ENCODE measurements at regions not wholly inside any gene's neighbourhood (a gene's known extent, or its start where the extent isn't known, plus 50 kb on each side); places are given as distances from the start of the nearest gene placed in this dataset.
A peak's percentile ranks its signal among the peaks of the same experiment; 100 is the strongest.

DNA sequence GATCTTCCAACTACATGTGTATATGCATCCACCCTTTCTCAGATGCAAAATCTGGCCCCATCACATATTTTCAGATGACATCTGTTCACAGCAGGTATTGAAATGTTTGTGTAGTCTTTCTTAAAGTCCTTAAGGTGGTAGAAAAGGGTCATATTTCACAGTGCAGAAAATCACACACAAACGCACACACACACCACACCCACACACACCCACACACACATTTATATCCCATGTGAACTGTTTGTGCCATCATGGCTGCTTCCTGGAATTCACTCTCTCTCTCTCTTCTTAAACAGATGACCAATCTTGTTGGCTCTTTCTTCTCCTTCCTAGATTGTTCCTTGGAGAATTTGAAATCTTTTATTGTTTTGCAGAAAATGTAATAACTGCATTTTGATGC is 663.0 kb upstream of the GRM3 start:
- WGBS, 2 donors: 58 to 61% methylated on average over 1 of the region's 1 CpG
- TF ChIP-seq CTCF (IDR thresholded peaks at IDR 0.05): no peak
- no peak for TF ChIP-seq POLR2A (IDR thresholded peaks at IDR 0.05)

DNA sequence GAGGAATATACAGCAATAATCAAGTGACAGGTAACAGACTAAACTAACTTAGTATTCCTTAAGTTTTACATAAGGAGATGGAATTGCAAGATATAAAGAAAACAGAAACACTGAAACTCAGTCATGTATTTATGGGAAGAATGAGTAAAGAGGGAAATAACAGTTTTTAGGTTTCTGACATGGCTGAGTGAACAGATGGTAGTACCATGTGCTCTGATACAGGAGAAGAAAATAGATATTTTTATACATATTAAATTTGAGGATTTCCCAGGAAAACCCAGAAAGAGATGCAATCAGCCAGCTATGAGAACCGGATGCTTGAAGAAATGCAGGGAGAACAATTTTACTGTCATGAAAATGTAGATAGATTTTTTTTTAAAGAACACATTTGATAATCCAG is 669.5 kb upstream of the GRM3 start:
- DNase-seq (ENCODE audit: low spot score in 2 of 2): no peak
- intact Hi-C loops (cut with DNase I; ENCODE audit: low total_unique reads): no loop called here
- 56 to 72% methylated on average over 1 of the region's 1 CpG for WGBS, 2 donors
- no peak for TF ChIP-seq POLR2A (IDR thresholded peaks at IDR 0.05)
- TF ChIP-seq CTCF (IDR thresholded peaks at IDR 0.05): no peak
- H3K4me3 ChIP-seq (ENCODE audit: low read depth, poor library complexity, severe bottlenecking): no peak overlapping the region

More for the DNA sequence above, 663.0 kb upstream of the GRM3 start:
- H3K4me3 ChIP-seq (ENCODE audit: low read depth, poor library complexity, severe bottlenecking): no peak overlapping the region
- intact Hi-C loops (cut with DNase I; ENCODE audit: low total_unique reads): no loop called here
- DNase-seq (ENCODE audit: low spot score in 2 of 2): no peak

GRCh38 chr7:85972504-85973141 is 671.1 kb upstream of the GRM3 start:
- intact Hi-C loops (cut with DNase I; ENCODE audit: low total_unique reads): no loop called here
- 87 to 88% methylated on average over 11 to 12 of the region's 13 CpGs for whole genome bisulfite sequencing, 2 donors
- DNase-seq (ENCODE audit: low spot score in 2 of 2): peak in 1 of 2 donors; percentile 80
- H3K4me3 ChIP-seq (ENCODE audit: low read depth, poor library complexity, severe bottlenecking): no peak overlapping the region
- no peak for TF ChIP-seq POLR2A (IDR thresholded peaks at IDR 0.05)

DNA sequence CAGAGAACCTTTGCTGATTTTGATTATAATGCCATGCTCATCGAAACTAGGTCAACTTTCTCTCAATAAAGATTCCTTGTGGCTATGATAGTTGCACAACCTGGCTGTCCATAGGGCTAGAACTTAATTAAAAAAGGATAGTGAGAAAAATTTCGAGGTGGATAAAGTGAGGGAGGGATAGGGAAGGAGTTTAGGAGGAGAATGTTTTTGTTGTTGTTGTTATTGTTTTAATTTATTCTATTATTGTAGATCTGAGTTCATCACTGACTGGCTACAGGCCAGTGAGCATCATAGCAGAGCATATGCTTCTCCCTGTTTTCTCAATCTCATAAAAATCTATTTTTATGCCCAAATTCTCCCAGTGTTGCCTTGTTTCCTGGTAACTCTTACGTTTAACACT is 688.7 kb upstream of the GRM3 start:
- intact Hi-C loops (cut with DNase I; ENCODE audit: low total_unique reads): no loop called here
- no peak for DNase-seq (ENCODE audit: low spot score in 2 of 2)
- TF ChIP-seq CTCF (IDR thresholded peaks at IDR 0.05) (no peak), POLR2A (IDR thresholded peaks at IDR 0.05) (no peak)
- H3K4me3 ChIP-seq (ENCODE audit: low read depth, poor library complexity, severe bottlenecking): no peak overlapping the region
- WGBS, 2 donors: 47 to 51% methylated on average over 3 of the region's 3 CpGs

DNA sequence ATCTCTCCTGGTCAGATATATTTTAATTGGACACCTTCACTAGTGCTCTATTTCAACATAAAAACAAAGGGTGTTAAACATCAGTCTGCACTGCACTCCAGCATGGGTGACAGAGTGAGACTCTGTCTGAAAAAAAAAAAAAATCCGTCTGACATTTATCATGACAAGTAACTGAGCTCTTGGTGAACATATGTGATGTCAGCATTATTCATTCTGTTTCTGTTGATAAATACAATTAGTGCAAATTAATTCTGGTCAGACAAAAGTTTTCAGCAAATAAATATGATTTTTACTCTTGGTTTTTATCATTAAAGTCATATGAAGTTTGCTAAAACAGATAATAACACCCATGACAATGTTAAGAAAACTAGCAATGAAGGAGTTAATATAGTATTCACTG is 692.8 kb upstream of the GRM3 start:
- no peak overlapping the region for H3K4me3 ChIP-seq (ENCODE audit: low read depth, poor library complexity, severe bottlenecking)
- intact Hi-C loops (cut with DNase I; ENCODE audit: low total_unique reads): no loop called here
- no peak for DNase-seq (ENCODE audit: low spot score in 2 of 2)
- no peak for TF ChIP-seq POLR2A (IDR thresholded peaks at IDR 0.05)
- TF ChIP-seq CTCF (IDR thresholded peaks at IDR 0.05): no peak
- WGBS, 2 donors: 58 to 62% methylated on average over 1 of the region's 1 CpG

GRCh38 chr7:85950418-85950817 is 693.3 kb upstream of the GRM3 start:
- intact Hi-C loops (cut with DNase I; ENCODE audit: low total_unique reads): no loop called here
- no peak overlapping the region for H3K4me3 ChIP-seq (ENCODE audit: low read depth, poor library complexity, severe bottlenecking)
- no peak for DNase-seq (ENCODE audit: low spot score in 2 of 2)
- no peak for TF ChIP-seq POLR2A (IDR thresholded peaks at IDR 0.05)
- no peak for TF ChIP-seq CTCF (IDR thresholded peaks at IDR 0.05)
- WGBS, 2 donors: 85 to 92% methylated on average over 3 of the region's 3 CpGs

Data from lower leg skin (tissue), 4 donors.